ENCODE measurements at regions not wholly inside any gene's neighbourhood (a gene's known extent, or its start where the extent isn't known, plus 50 kb on each side); places are given as distances from the start of the nearest gene placed in this dataset.

DNA sequence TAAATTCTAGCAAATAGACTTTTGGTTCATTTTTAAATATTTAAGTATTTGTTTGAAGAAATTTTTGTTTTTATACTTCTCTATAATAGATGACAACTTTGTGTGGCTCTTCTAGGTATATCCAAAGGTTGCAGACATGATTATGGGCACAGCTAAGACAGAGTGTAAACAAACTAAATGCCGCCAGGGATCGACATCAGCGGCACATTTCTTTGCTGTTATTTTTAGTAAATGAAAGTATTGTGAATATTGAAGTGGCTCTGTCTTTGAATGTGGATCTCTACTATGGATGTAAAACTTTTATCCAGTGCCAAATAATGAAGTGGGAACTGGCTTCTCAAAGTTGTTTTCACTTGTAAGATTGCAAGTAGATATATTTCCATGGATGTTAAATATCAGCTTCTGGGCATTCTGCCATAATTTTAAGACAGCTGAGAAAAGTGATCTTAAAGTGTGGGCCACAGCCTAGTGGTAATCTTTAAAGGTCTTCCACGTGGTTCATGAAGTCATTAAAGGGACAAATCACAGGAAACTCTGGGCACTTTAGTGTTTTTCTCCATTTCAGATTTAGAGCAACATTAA is 589.9 kb downstream of the ZNF608 start:
- TF ChIP-seq CTCF (IDR thresholded peaks at IDR 0.05) (no peak), POLR2A (IDR thresholded peaks at IDR 0.05) (no peak)
